Adrenal gland (tissue), 9 donors: ENCODE measurements at regions not wholly inside any gene's neighbourhood (a gene's known extent, or its start where the extent isn't known, plus 50 kb on each side); places are given as distances from the start of the nearest gene placed in this dataset.

Experiments used
- DNase-seq, 7 donors: peaks; one replicate each; pipeline ENCODE4 v3.0.0-alpha.2; 2019 to 2020
- H3K27ac ChIP-seq, 5 donors: fragments of 200-600 bp; sonication (generic) in 4 of 5; 1 replicate in 3 of 5; 2 replicates in 2 of 5; pipeline versions ENCODE4 v1.5.1 to v1.8.0; 2016 to 2020; ENCODE audit warnings: mild to moderate bottlenecking in 1 of 5
- H3K27me3 ChIP-seq: fragments of 200-600 bp; 2 replicates; pipeline ENCODE4 v1.8.0; 2021
- H3K36me3 ChIP-seq, 2 donors: fragments of 200-600 bp; replicated peaks in 1 of 2; 1 replicate in 1 of 2; 2 replicates in 1 of 2; pipeline versions ENCODE4 v1.5.1 to v1.8.0; 2018 to 2022
- H3K4me1 ChIP-seq, 2 donors: fragments of 200-600 bp; replicated peaks in 1 of 2; 1 replicate in 1 of 2; 2 replicates in 1 of 2; pipeline versions ENCODE4 v1.5.1 to v1.8.0; 2018 to 2021
- H3K4me3 ChIP-seq, 4 donors: fragments of 200-600 bp; sonication (generic) in 3 of 4; one replicate each; pipeline ENCODE4 v1.5.1; 2016 to 2018
- H3K9me3 ChIP-seq, 3 donors: fragments of 200-600 bp; sonication (generic) in 1 of 3; replicated peaks in 1 of 3; 1 replicate in 2 of 3; 2 replicates in 1 of 3; pipeline versions ENCODE4 v1.5.1 to v1.8.0; 2016 to 2021
- POLR2A ChIP-seq, 2 donors: fragments of 450-650 bp; IDR thresholded peaks; one replicate each; pipeline ENCODE4 v1.6.1; 2017; ENCODE audit warnings: antibody characterized with exemption in 2 of 2, mild to moderate bottlenecking in 2 of 2, moderate library complexity in 1 of 2
- WGBS, 4 donors: extraction: QIAGEN DNeasy Blood & Tissue Kit in 2 of 4; methylation state at CpG; one replicate each; pipeline versions ENCODE4 v1.1.5 to v1.1.7; 2013 to 2017; 5-methylcytosine and 5-hydroxymethylcytosine counted together
- intact Hi-C, 2 donors: fragments of 100-400 bp; cut with DNase I; formaldehyde crosslinking; loops; one replicate each; pipeline versions ENCODE4 v1.14.1 to v1.15.0; 2022 to 2023
- TF ChIP-seq, protein P1 (sequence below), 6 experiments: fragments of 450-650 bp in 4 of 6; fragments of 200-600 bp in 2 of 6; sonication (generic) in 1 of 6; IDR thresholded peaks; 1 replicate in 5 of 6; 2 replicates in 1 of 6; pipeline versions ENCODE4 v1.5.1 to v1.8.0; 2016 to 2021; ENCODE audit warnings: antibody characterized with exemption in 6 of 6, mild to moderate bottlenecking in 2 of 6, moderate library complexity in 1 of 6
- donor health status: healthy with polysubstance abuse.
- donor health status: Bipolar disorder and iron deficiency.
- donor health status: DM: yes; HTN: yes; CAD: no.
- donor health status: DM: no; HTN: no; CAD: no.
- donor health status: DM: no; HTN: no; CAD: no.

- 68 to 85% (median 84%) methylated on average over 8 of the region's 8 CpGs for WGBS, 4 donors
- Histone ChIP-seq H3K27me3 (peaks cover 3% of the 10 kb centered on the region), H3K4me1 (no peaks in the 10 kb centered on the region), H3K36me3 (no peaks in the 10 kb centered on the region), H3K9me3 (no peaks in the 10 kb centered on the region), H3K27ac (no peak overlapping the region), H3K4me3 (no peak overlapping the region)
- DNase-seq = no peak
- no peak for TF ChIP-seq POLR2A (IDR thresholded peaks at IDR 0.05)
- TF ChIP-seq, protein P1, sequence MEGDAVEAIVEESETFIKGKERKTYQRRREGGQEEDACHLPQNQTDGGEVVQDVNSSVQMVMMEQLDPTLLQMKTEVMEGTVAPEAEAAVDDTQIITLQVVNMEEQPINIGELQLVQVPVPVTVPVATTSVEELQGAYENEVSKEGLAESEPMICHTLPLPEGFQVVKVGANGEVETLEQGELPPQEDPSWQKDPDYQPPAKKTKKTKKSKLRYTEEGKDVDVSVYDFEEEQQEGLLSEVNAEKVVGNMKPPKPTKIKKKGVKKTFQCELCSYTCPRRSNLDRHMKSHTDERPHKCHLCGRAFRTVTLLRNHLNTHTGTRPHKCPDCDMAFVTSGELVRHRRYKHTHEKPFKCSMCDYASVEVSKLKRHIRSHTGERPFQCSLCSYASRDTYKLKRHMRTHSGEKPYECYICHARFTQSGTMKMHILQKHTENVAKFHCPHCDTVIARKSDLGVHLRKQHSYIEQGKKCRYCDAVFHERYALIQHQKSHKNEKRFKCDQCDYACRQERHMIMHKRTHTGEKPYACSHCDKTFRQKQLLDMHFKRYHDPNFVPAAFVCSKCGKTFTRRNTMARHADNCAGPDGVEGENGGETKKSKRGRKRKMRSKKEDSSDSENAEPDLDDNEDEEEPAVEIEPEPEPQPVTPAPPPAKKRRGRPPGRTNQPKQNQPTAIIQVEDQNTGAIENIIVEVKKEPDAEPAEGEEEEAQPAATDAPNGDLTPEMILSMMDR (IDR thresholded peaks at IDR 0.05) = no peak
- intact Hi-C loops = no loop called here
These were observed 120.1 kb downstream of the NPTX2 start for GRCh38 chr7:98737176-98737575.

DNA sequence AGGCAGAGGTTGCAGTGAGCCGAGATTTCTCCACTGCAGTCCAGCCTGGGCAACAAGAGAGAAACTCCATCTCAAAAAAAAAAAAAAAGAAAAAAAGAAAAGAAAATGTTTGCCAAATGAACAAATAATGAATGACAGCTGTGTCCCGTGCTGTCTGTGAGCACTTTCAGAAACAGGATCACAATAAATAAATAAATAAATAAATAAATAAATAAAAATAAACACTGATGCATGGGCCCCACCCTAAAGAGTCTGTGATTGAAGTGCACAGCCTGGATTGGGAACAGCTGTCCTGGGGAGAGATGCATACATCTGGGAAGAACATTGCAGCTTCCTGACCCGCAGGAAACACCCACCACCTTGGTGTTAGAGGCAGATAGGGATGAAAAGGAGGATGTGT lies 123.6 kb downstream of the NPTX2 start:
- intact Hi-C loops = loop anchor here in 1 of 2 donors (5.0 kb wide), 1 partner anchor 303 kb away; no protein-coding TSS in a partner anchor
- Histone ChIP-seq H3K27ac (no peak overlapping the region), H3K4me3 (no peak overlapping the region), H3K36me3 (no peaks in the 10 kb centered on the region), H3K27me3 (peaks cover 3% of the 10 kb centered on the region), H3K4me1 (no peaks in the 10 kb centered on the region), H3K9me3 (no peaks in the 10 kb centered on the region)
- TF ChIP-seq, protein P1 (IDR thresholded peaks at IDR 0.05) = no peak
- no peak for TF ChIP-seq POLR2A (IDR thresholded peaks at IDR 0.05)
- no peak for DNase-seq
- WGBS, 4 donors = 67 to 88% (median 80%) methylated on average over 3 of the region's 3 CpGs

GRCh38 chr7:98745722-98746318 lies 124.0 kb downstream of the TMEM130 start:
- intact Hi-C loops = no loop called here
- Histone ChIP-seq H3K4me3 (no peak overlapping the region), H3K9me3 (no peaks in the 10 kb centered on the region), H3K36me3 (no peaks in the 10 kb centered on the region), H3K4me1 (no peaks in the 10 kb centered on the region), H3K27ac (no peak overlapping the region), H3K27me3 (no peaks in the 10 kb centered on the region)
- WGBS, 4 donors = 22 to 34% (median 26%) methylated on average over 5 of the region's 5 CpGs
- TF ChIP-seq POLR2A (IDR thresholded peaks at IDR 0.05) = no peak
- TF ChIP-seq, protein P1 (IDR thresholded peaks at IDR 0.05) = peak; percentile 75 to 84 (median 78)
- DNase-seq = peak; percentile 70 to 89 (median 83)

DNA sequence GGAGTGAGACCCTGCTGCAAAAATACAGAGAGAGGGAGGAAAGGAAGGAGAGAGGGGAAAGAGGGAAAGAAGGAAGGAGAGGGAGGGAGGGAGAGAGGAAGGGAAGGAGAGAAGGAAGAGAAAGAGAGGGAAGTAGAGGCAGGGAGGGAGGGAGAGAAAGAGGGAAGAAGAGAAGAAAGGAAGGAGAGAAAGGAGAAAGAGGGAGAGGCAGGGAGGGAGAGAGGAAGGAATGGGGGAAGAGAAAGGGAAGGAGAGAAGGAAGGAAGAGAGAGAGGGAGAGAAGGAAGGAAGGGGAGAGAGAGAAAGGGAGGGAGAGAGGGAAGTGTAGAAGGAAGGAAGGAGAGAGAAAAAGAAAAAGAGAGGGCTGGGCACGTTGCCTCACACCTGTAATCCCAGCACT lies 121.7 kb downstream of the TMEM130 start:
- 42 to 52% (median 45%) methylated on average over 1 of the region's 1 CpG for WGBS, 4 donors

More for the DNA sequence above, 121.7 kb downstream of the TMEM130 start:
- no peak overlapping the region for H3K27ac ChIP-seq
- no peaks in the 10 kb centered on the region for H3K9me3 ChIP-seq
- H3K36me3 ChIP-seq = no peaks in the 10 kb centered on the region
- no peak overlapping the region for H3K4me3 ChIP-seq
- DNase-seq = no peak
- intact Hi-C loops = no loop called here
- no peaks in the 10 kb centered on the region for H3K4me1 ChIP-seq
- TF ChIP-seq POLR2A (IDR thresholded peaks at IDR 0.05) = no peak
- TF ChIP-seq, protein P1 (IDR thresholded peaks at IDR 0.05) = no peak
- no peaks in the 10 kb centered on the region for H3K27me3 ChIP-seq
